ENCODE measurements at regions not wholly inside any gene's neighbourhood (a gene's known extent, or its start where the extent isn't known, plus 50 kb on each side); places are given as distances from the start of the nearest gene placed in this dataset.

DNA sequence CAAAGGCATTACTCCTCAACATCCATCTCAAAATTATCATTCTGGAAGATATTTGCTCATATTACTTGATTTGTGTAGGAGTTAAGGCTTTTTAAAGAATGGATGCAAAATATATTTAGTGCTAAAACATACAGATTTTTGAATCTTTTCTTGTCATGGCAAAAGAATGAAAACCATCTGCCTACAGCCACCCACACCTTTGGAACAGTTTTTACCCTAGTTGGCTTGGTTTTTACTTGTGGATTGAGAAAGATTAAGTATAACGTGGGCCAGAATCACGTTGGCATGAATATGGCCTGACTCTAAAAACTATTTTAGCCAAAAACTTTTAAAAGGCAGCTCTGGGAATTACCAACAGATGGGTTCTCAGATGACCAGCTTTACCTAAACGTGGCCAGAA, 128.2 kb downstream of the SPAG6 start:
- peak; percentile 2 for DNase-seq (ENCODE audit: low read depth)
- Histone ChIP-seq H3K4me3 (ENCODE audit: insufficient read depth, low read depth, low read length) (no peak overlapping the region), H3K4me1 (ENCODE audit: insufficient read depth, low read length) (peaks cover 11% of the 10 kb centered on the region), H3K27me3 (ENCODE audit: insufficient read depth, low read length) (peaks cover 70% of the 10 kb centered on the region), H3K9ac (ENCODE audit: low read length) (no peak overlapping the region), H2AFZ (ENCODE audit: low read depth, low read length) (no peak overlapping the region), H4K20me1 (ENCODE audit: insufficient read depth, low read length) (no peaks in the 10 kb centered on the region), H3K4me2 (ENCODE audit: low read length) (no peak overlapping the region), H3K9me3 (ENCODE audit: insufficient read depth, low read depth, low read length) (no peaks in the 10 kb centered on the region), H3K79me2 (ENCODE audit: insufficient read depth, low read length) (no peaks in the 10 kb centered on the region), H3K27ac (ENCODE audit: low read depth, low read length) (no peak overlapping the region), H3K36me3 (ENCODE audit: insufficient read depth, low read length) (no peaks in the 10 kb centered on the region)
- Mint-ChIP-seq H3K27ac (ENCODE audit: unreplicated experiment) (no peak overlapping the region), H3K27me3 (ENCODE audit: low read depth, unreplicated experiment) (peaks cover 73% of the 10 kb centered on the region), H3K9me3 (ENCODE audit: unreplicated experiment) (peaks cover 2% of the 10 kb centered on the region), H3K36me3 (ENCODE audit: low read depth, unreplicated experiment) (no peaks in the 10 kb centered on the region), H3K4me1 (ENCODE audit: low read depth, unreplicated experiment) (peaks cover 3% of the 10 kb centered on the region), H3K4me3 (ENCODE audit: unreplicated experiment) (no peak overlapping the region)
- no peak for FAIRE-seq
- TF ChIP-seq EZH2 (IDR thresholded peaks at IDR 0.05; ENCODE audit: insufficient read depth, low read length), result no peak
- TF ChIP-seq, protein P1, sequence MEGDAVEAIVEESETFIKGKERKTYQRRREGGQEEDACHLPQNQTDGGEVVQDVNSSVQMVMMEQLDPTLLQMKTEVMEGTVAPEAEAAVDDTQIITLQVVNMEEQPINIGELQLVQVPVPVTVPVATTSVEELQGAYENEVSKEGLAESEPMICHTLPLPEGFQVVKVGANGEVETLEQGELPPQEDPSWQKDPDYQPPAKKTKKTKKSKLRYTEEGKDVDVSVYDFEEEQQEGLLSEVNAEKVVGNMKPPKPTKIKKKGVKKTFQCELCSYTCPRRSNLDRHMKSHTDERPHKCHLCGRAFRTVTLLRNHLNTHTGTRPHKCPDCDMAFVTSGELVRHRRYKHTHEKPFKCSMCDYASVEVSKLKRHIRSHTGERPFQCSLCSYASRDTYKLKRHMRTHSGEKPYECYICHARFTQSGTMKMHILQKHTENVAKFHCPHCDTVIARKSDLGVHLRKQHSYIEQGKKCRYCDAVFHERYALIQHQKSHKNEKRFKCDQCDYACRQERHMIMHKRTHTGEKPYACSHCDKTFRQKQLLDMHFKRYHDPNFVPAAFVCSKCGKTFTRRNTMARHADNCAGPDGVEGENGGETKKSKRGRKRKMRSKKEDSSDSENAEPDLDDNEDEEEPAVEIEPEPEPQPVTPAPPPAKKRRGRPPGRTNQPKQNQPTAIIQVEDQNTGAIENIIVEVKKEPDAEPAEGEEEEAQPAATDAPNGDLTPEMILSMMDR (IDR thresholded peaks at IDR 0.05; ENCODE audit: insufficient read depth, low read depth, low read length), result no peak

DNA sequence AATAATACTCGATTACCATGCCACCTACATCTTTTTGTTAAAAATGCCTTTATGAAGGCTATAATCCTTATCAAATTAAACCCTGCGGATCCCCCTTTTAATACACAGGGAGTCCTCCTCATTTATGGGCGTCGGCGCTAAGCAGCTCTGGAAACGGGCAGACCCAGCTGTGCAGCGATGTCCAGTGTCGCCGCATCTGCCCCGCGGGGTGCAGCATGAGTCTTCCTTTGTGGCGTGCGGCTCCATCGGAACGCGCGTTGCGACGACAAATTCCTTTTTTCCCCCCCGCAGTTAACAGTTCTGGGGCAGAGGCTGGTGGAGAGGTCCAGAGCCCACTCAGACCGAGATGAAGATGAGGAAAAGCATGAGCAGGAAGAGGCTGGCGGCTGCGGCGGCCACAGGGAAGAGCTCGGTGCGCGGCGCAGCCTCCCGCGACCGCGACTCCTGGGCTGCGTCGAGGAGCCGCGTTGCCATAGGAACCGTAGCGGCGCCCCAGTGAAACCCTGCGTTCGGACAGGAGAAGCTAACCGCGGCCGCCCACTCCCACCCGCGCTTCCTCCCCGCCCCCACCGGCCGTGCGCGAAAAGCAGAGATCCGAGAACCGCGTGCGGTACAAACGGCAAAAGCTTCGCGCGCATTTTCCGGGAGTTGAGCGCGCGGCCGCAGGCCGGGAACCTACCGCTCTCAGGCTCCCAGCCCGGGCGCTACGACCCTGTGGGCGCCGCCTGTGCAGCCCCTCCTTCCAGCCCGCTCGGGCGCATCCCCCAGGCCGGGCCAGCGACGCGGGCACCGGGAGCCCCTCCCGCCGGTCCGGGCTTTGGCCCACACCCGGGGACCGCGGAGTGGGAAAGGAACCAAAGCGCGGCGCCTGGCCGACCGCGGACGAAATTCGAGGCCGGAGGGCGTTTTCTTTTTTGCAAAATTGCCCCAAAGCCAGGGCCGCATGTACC, 130.6 kb downstream of the SPAG6 start:
- Histone ChIP-seq H3K27ac (ENCODE audit: low read depth, low read length) (no peak overlapping the region), H3K4me2 (ENCODE audit: low read length) (peak overlapping the region; percentile 84), H3K79me2 (ENCODE audit: insufficient read depth, low read length) (no peaks in the 10 kb centered on the region), H3K9ac (ENCODE audit: low read length) (no peak overlapping the region), H3K4me1 (ENCODE audit: insufficient read depth, low read length) (peaks cover 11% of the 10 kb centered on the region), H3K9me3 (ENCODE audit: insufficient read depth, low read depth, low read length) (no peaks in the 10 kb centered on the region), H3K4me3 (ENCODE audit: insufficient read depth, low read depth, low read length) (peak overlapping the region; percentile 31), H4K20me1 (ENCODE audit: insufficient read depth, low read length) (no peaks in the 10 kb centered on the region), H2AFZ (ENCODE audit: low read depth, low read length) (peak overlapping the region; percentile 78), H3K27me3 (ENCODE audit: insufficient read depth, low read length) (peaks cover 66% of the 10 kb centered on the region), H3K36me3 (ENCODE audit: insufficient read depth, low read length) (no peaks in the 10 kb centered on the region)
- H3K9me3 Mint-ChIP-seq (ENCODE audit: unreplicated experiment), result peaks cover 4% of the 10 kb centered on the region
- H3K27me3 Mint-ChIP-seq (ENCODE audit: low read depth, unreplicated experiment), result peaks cover 77% of the 10 kb centered on the region
- TF ChIP-seq EZH2 (IDR thresholded peaks at IDR 0.05; ENCODE audit: insufficient read depth, low read length), result peak; percentile 78
- TF ChIP-seq, protein P1 (IDR thresholded peaks at IDR 0.05; ENCODE audit: insufficient read depth, low read depth, low read length), result no peak
- peak overlapping the region; percentile 87 for H3K4me3 Mint-ChIP-seq (ENCODE audit: unreplicated experiment)
- FAIRE-seq, result no peak
- H3K4me1 Mint-ChIP-seq (ENCODE audit: low read depth, unreplicated experiment), result peaks cover 7% of the 10 kb centered on the region
- DNase-seq (ENCODE audit: low read depth), result no peak
- no peaks in the 10 kb centered on the region for H3K36me3 Mint-ChIP-seq (ENCODE audit: low read depth, unreplicated experiment)
- H3K27ac Mint-ChIP-seq (ENCODE audit: unreplicated experiment), result peak overlapping the region; percentile 81

Data from astrocyte (in vitro differentiated cells and primary cell).